GM12878 (cell line): ENCODE measurements at regions not wholly inside any gene's neighbourhood (a gene's known extent, or its start where the extent isn't known, plus 50 kb on each side); places are given as distances from the start of the nearest gene placed in this dataset.

Experiments used
- ATAC-seq: fragments of 200-7000 bp; cut with Tn5 transposase; 3 replicates; pipeline ENCODE4 v1.9.1; 2020; ENCODE audit warnings: mild to moderate bottlenecking, moderate library complexity
- BruUV-seq: library from RNA; stranded (reverse); fragments of 400-500 nt; replicated peaks from 2 replicates; lab custom pipeline; 2021; lab: Mats Ljungman, UMichigan
- CTCF ChIA-PET: fragments of 300-600 bp; sonication (Branson Sonifier 250); formaldehyde crosslinking; extraction: SDS; loops from one replicate; lab custom pipeline; 2021; ENCODE audit warnings: inconsistent platforms; lab: Yijun Ruan, JAX
- POLR2A ChIA-PET: fragments of 350-600 bp; formaldehyde crosslinking; extraction: SDS; loops from one replicate; lab custom pipeline; 2021; ENCODE audit warnings: inconsistent platforms; lab: Charles Lee
- RAD21 ChIA-PET: fragments of 300-600 bp; sonication (Branson Sonifier 250); formaldehyde crosslinking; loops from one replicate; lab custom pipeline; 2023; ENCODE audit warnings: antibody characterized with exemption; ENCODE audit not compliant: unreplicated experiment; lab: Charles Lee
- SMC1A ChIA-PET: fragments of 300-600 bp; sonication (Branson Sonifier 250); formaldehyde crosslinking; loops from one replicate; lab custom pipeline; 2023; ENCODE audit not compliant: unreplicated experiment, uncharacterized antibody; lab: Charles Lee
- DNase-seq: peaks from one replicate; pipeline ENCODE4 v3.0.0-alpha.2; 2011; ENCODE audit warnings: low read depth, low spot score
- FAIRE-seq: peaks from 3 replicates; lab custom pipeline; 2011; peaks lifted over from hg19 to GRCh38; lab: Jason Lieb, UNC
- H2AFZ ChIP-seq: 2 replicates; pipeline ENCODE4 v1.6.0; 2011; ENCODE audit warnings: low read depth, low read length, control low read depth; ENCODE audit not compliant: control insufficient read depth
- H3K27ac ChIP-seq: 2 replicates; pipeline ENCODE4 v1.5.1; 2011; ENCODE audit warnings: control low read depth; ENCODE audit not compliant: control insufficient read depth, insufficient read depth
- H3K27me3 ChIP-seq, 2 experiments: replicated peaks in 1 of 2; 2 replicates each; pipeline versions ENCODE4 v1.6.0 to v1.6.1; 2011; ENCODE audit warnings: low read length in 1 of 2; ENCODE audit not compliant: control insufficient read depth in 2 of 2, insufficient read depth in 2 of 2
- H3K36me3 ChIP-seq, 2 experiments: 2 replicates each; pipeline ENCODE4 v1.5.1; 2011; ENCODE audit warnings: low read length in 1 of 2; ENCODE audit not compliant: control insufficient read depth in 2 of 2, insufficient read depth in 2 of 2
- H3K4me1 ChIP-seq: 2 replicates; pipeline ENCODE4 v1.6.1; 2011; ENCODE audit warnings: mild to moderate bottlenecking, low read length, moderate library complexity, mixed read lengths; ENCODE audit not compliant: control insufficient read depth, insufficient read depth
- H3K4me2 ChIP-seq: 2 replicates; pipeline ENCODE4 v1.6.0; 2011; ENCODE audit warnings: control low read depth; ENCODE audit not compliant: control insufficient read depth, insufficient read depth
- H3K4me3 ChIP-seq: fragments of 200-600 bp; sonication (generic); 2 replicates; pipeline ENCODE4 v1.5.1; 2016
- H3K79me2 ChIP-seq: 2 replicates; pipeline ENCODE4 v1.6.0; 2011; ENCODE audit warnings: low read length; ENCODE audit not compliant: control insufficient read depth, insufficient read depth
- H3K9ac ChIP-seq: 2 replicates; pipeline ENCODE4 v1.8.0; 2011; ENCODE audit warnings: low read length, control low read depth, mixed read lengths; ENCODE audit not compliant: control insufficient read depth, insufficient read depth
- H3K9me3 ChIP-seq: replicated peaks from 3 replicates; pipeline ENCODE4 v1.5.1; 2011; ENCODE audit warnings: mild to moderate bottlenecking, low read length; ENCODE audit not compliant: control insufficient read depth, insufficient read depth
- H4K20me1 ChIP-seq: 2 replicates; pipeline ENCODE4 v1.6.0; 2011; ENCODE audit not compliant: control insufficient read depth, insufficient read depth
- BCL11A ChIP-seq: IDR thresholded peaks from 2 replicates; pipeline ENCODE4 v1.6.1; 2011; ENCODE audit warnings: low read depth, low read length
- CHD2 ChIP-seq: IDR thresholded peaks from 2 replicates; pipeline ENCODE4 v1.6.1; 2011; ENCODE audit warnings: low read depth, low read length, improper control_type of control experiment, borderline replicate concordance
- NFYB ChIP-seq: IDR thresholded peaks from 2 replicates; pipeline ENCODE4 v1.6.1; 2011; ENCODE audit warnings: low read depth, mild to moderate bottlenecking, low read length, improper control_type of control experiment, moderate library complexity; ENCODE audit not compliant: insufficient read depth
- PAX5 ChIP-seq: IDR thresholded peaks from 2 replicates; pipeline ENCODE4 v1.6.1; 2011; ENCODE audit warnings: low read depth, low read length, borderline replicate concordance
- RFX5 ChIP-seq: IDR thresholded peaks from 2 replicates; pipeline ENCODE4 v1.6.1; 2011; ENCODE audit warnings: low read depth, low read length, improper control_type of control experiment
- ZNF274 ChIP-seq: IDR thresholded peaks from one replicate; pipeline ENCODE4 v1.8.0; 2011; ENCODE audit not compliant: insufficient read length, insufficient read depth
- WGBS: methylation state at CpG from one replicate; pipeline ENCODE4 v1.1.6; 2016; ENCODE audit warnings: low lambda C conversion rate; ENCODE audit not compliant: insufficient replicate concordance, insufficient coverage; ENCODE audit errors: missing lambda C conversion rate; 5-methylcytosine and 5-hydroxymethylcytosine counted together
- in situ Hi-C: fragments of 300-500 bp; cut with MboI; formaldehyde crosslinking; loops from 9 replicates; pipeline ENCODE4 v1.14.3; 2018; ENCODE audit warnings: mixed read lengths
- intact Hi-C: fragments of 100-400 bp; cut with micrococcal nuclease; formaldehyde crosslinking; loops from one replicate; pipeline ENCODE4 v1.14.2; 2022; ENCODE audit not compliant: unreplicated experiment
- TF ChIP-seq, protein P1 (sequence below): fragments of 450-650 bp; IDR thresholded peaks from 2 replicates; pipeline ENCODE4 v1.6.1; 2016; ENCODE audit warnings: mild to moderate bottlenecking, moderate library complexity, borderline replicate concordance
- TF ChIP-seq, protein P2 (sequence below): fragments of 450-650 bp; IDR thresholded peaks from 2 replicates; pipeline ENCODE4 v1.6.1; 2017; ENCODE audit warnings: mild to moderate bottlenecking
- TF ChIP-seq, protein P3 (sequence below): fragments of 450-650 bp; IDR thresholded peaks from 2 replicates; pipeline ENCODE4 v1.6.1; 2014; ENCODE audit warnings: mild to moderate bottlenecking
- TF ChIP-seq, protein P4 (sequence below): IDR thresholded peaks from 2 replicates; pipeline ENCODE4 v1.6.1; 2012; ENCODE audit warnings: improper control_type of control experiment, low read depth, low read length; ENCODE audit not compliant: insufficient replicate concordance

DNA sequence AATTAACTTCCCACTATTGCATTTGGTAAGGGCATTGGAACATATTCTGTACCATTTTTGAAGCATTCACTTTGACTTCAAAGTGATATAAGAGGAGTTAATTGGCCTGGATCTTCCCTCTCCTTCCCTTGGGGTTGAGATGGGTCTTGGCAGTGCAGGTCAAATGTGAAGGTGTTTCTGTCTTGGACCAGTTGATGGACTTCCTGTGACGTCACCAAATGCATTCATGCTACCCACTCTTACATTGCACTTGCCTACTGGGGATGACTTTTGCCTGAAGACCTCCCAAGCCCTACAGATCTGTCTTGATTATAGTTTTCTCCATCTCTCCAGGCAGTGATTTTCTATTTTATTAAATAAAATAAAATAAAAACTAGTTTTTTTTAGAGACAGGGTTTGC is 221.5 kb downstream of the BUB3 start (continued):
- no peak for TF ChIP-seq RFX5

DNA sequence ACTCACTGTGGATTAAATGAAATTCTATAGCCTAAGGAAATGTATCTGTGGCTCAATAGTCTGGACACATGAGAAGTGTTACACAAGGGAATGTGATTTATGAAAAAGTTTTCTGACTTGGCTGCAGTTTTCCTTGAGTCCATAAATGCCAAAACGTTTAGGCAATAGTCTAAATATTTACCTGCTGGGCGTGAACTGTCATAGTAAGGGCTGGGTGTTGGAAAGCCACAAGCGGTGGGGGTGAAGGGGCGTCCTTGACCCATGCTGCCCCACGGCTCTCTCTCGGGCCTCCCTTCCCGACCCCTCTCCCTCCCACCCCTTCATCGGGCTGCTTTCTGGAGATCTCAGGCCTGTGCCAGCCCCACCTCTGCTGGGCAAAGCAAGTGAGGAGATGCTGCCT is 223.7 kb downstream of the BUB3 start:
- ChIA-PET RAD21 (no interaction called here), POLR2A (no interaction called here), CTCF (no interaction called here), SMC1A (no interaction called here)
- DNase-seq, result no peak
- Histone ChIP-seq H3K4me3 (no peak overlapping the region), H3K27me3 (no peaks in the 10 kb centered on the region), H2AFZ (no peak overlapping the region), H3K9ac (no peak overlapping the region), H3K9me3 (peaks cover 6% of the 10 kb centered on the region), H3K79me2 (no peaks in the 10 kb centered on the region), H3K4me1 (no peaks in the 10 kb centered on the region), H3K4me2 (no peak overlapping the region), H4K20me1 (no peaks in the 10 kb centered on the region), H3K27ac (no peak overlapping the region), H3K36me3 (no peaks in the 10 kb centered on the region)
- ATAC-seq, result no peak
- TF ChIP-seq BCL11A, result no peak
- TF ChIP-seq, protein P1, sequence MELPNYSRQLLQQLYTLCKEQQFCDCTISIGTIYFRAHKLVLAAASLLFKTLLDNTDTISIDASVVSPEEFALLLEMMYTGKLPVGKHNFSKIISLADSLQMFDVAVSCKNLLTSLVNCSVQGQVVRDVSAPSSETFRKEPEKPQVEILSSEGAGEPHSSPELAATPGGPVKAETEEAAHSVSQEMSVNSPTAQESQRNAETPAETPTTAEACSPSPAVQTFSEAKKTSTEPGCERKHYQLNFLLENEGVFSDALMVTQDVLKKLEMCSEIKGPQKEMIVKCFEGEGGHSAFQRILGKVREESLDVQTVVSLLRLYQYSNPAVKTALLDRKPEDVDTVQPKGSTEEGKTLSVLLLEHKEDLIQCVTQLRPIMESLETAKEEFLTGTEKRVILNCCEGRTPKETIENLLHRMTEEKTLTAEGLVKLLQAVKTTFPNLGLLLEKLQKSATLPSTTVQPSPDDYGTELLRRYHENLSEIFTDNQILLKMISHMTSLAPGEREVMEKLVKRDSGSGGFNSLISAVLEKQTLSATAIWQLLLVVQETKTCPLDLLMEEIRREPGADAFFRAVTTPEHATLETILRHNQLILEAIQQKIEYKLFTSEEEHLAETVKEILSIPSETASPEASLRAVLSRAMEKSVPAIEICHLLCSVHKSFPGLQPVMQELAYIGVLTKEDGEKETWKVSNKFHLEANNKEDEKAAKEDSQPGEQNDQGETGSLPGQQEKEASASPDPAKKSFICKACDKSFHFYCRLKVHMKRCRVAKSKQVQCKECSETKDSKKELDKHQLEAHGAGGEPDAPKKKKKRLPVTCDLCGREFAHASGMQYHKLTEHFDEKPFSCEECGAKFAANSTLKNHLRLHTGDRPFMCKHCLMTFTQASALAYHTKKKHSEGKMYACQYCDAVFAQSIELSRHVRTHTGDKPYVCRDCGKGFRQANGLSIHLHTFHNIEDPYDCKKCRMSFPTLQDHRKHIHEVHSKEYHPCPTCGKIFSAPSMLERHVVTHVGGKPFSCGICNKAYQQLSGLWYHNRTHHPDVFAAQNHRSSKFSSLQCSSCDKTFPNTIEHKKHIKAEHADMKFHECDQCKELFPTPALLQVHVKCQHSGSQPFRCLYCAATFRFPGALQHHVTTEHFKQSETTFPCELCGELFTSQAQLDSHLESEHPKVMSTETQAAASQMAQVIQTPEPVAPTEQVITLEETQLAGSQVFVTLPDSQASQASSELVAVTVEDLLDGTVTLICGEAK, result no peak
- TF ChIP-seq NFYB, result no peak
- no peak for TF ChIP-seq CHD2
- TF ChIP-seq, protein P2, sequence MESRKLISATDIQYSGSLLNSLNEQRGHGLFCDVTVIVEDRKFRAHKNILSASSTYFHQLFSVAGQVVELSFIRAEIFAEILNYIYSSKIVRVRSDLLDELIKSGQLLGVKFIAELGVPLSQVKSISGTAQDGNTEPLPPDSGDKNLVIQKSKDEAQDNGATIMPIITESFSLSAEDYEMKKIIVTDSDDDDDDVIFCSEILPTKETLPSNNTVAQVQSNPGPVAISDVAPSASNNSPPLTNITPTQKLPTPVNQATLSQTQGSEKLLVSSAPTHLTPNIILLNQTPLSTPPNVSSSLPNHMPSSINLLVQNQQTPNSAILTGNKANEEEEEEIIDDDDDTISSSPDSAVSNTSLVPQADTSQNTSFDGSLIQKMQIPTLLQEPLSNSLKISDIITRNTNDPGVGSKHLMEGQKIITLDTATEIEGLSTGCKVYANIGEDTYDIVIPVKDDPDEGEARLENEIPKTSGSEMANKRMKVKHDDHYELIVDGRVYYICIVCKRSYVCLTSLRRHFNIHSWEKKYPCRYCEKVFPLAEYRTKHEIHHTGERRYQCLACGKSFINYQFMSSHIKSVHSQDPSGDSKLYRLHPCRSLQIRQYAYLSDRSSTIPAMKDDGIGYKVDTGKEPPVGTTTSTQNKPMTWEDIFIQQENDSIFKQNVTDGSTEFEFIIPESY, result no peak
- TF ChIP-seq, protein P3, sequence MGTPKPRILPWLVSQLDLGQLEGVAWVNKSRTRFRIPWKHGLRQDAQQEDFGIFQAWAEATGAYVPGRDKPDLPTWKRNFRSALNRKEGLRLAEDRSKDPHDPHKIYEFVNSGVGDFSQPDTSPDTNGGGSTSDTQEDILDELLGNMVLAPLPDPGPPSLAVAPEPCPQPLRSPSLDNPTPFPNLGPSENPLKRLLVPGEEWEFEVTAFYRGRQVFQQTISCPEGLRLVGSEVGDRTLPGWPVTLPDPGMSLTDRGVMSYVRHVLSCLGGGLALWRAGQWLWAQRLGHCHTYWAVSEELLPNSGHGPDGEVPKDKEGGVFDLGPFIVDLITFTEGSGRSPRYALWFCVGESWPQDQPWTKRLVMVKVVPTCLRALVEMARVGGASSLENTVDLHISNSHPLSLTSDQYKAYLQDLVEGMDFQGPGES, result no peak
- no peak for TF ChIP-seq ZNF274
- TF ChIP-seq PAX5, result no peak
- TF ChIP-seq, protein P4, sequence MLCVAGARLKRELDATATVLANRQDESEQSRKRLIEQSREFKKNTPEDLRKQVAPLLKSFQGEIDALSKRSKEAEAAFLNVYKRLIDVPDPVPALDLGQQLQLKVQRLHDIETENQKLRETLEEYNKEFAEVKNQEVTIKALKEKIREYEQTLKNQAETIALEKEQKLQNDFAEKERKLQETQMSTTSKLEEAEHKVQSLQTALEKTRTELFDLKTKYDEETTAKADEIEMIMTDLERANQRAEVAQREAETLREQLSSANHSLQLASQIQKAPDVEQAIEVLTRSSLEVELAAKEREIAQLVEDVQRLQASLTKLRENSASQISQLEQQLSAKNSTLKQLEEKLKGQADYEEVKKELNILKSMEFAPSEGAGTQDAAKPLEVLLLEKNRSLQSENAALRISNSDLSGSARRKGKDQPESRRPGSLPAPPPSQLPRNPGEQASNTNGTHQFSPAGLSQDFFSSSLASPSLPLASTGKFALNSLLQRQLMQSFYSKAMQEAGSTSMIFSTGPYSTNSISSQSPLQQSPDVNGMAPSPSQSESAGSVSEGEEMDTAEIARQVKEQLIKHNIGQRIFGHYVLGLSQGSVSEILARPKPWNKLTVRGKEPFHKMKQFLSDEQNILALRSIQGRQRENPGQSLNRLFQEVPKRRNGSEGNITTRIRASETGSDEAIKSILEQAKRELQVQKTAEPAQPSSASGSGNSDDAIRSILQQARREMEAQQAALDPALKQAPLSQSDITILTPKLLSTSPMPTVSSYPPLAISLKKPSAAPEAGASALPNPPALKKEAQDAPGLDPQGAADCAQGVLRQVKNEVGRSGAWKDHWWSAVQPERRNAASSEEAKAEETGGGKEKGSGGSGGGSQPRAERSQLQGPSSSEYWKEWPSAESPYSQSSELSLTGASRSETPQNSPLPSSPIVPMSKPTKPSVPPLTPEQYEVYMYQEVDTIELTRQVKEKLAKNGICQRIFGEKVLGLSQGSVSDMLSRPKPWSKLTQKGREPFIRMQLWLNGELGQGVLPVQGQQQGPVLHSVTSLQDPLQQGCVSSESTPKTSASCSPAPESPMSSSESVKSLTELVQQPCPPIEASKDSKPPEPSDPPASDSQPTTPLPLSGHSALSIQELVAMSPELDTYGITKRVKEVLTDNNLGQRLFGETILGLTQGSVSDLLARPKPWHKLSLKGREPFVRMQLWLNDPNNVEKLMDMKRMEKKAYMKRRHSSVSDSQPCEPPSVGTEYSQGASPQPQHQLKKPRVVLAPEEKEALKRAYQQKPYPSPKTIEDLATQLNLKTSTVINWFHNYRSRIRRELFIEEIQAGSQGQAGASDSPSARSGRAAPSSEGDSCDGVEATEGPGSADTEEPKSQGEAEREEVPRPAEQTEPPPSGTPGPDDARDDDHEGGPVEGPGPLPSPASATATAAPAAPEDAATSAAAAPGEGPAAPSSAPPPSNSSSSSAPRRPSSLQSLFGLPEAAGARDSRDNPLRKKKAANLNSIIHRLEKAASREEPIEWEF, result no peak
- intact Hi-C loops, result no loop called here
- no TSS peak for BruUV-seq
- FAIRE-seq, result no peak
- WGBS, result 66% methylated on average over 6 of the region's 8 CpGs
- in situ Hi-C loops, result no loop called here
